ENCODE measurements at regions not wholly inside any gene's neighbourhood (a gene's known extent, or its start where the extent isn't known, plus 50 kb on each side); places are given as distances from the start of the nearest gene placed in this dataset.

DNA sequence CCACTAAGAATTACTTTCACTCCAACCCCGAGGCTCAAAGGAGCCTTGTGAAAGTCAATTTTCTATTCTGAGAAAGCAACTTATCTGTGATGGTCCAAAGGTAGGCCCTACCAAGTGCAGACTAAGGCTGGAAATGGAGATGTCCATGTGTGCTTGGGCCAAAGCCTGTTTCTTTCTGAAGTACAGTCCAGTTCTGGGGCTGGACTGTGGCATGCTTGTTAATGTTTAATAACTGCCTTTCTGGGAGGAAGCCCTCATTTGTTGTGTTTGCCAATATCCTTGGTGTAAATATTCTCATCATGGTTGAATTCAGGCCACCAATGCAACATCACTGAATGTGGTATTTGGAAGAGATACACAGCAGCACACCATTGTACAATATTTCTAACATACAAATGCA lies 182.3 kb upstream of the BCL6 start:
- H2AFZ ChIP-seq (ENCODE audit: control insufficient read depth, low read depth, low read length) = no peak overlapping the region
- no peak overlapping the region for H3K4me3 ChIP-seq
- POLR2A ChIA-PET = interaction anchor here (1.0 to 1.6 kb wide), 2 partner anchors 10 to 14 kb away, joined by 3 to 5 read pairs; no protein-coding TSS in a partner anchor
- in situ Hi-C loops (cut with MboI) = no loop called here
- H3K4me1 ChIP-seq (ENCODE audit: control insufficient read depth, insufficient read depth, low read length) = peaks cover 8% of the 10 kb centered on the region
- H3K9me3 ChIP-seq (replicated peaks; ENCODE audit: control insufficient read depth, insufficient read depth, low read length) = peaks cover 10% of the 10 kb centered on the region
- no peaks in the 10 kb centered on the region; a peak in 2 of 4 replicates for H3K27me3 ChIP-seq (replicated peaks in 1 of 2; ENCODE audit: control insufficient read depth in 2 of 2, insufficient read depth in 2 of 2, low read length in 1 of 2)
- no peaks in the 10 kb centered on the region for H3K79me2 ChIP-seq (ENCODE audit: control insufficient read depth, insufficient read depth, low read length)
- RAD21 ChIA-PET (ENCODE audit: unreplicated experiment) = interaction anchor here (1.4 kb wide), 1 partner anchor 178 kb away, joined by 4 read pairs; no protein-coding TSS in a partner anchor
- no peak overlapping the region for H3K9ac ChIP-seq (ENCODE audit: control insufficient read depth, insufficient read depth, low read length)
- ATAC-seq = no peak
- no TSS peak for BruUV-seq (replicated peaks)
- intact Hi-C loops (cut with micrococcal nuclease; ENCODE audit: unreplicated experiment) = no loop called here
- no peak overlapping the region for H3K27ac ChIP-seq (ENCODE audit: control insufficient read depth, insufficient read depth)
- CTCF ChIA-PET = interaction anchor here (0.6 to 1.5 kb wide), 3 partner anchors 9 to 187 kb away, joined by 3 read pairs; no protein-coding TSS in a partner anchor
- no peak for FAIRE-seq
- no peak overlapping the region for H3K4me2 ChIP-seq (ENCODE audit: control insufficient read depth, insufficient read depth)
- SMC1A ChIA-PET (ENCODE audit: uncharacterized antibody, unreplicated experiment) = interaction anchor here (0.7 to 2.4 kb wide), 4 partner anchors 7 to 45 kb away, joined by 3 to 13 read pairs (median 4); no protein-coding TSS in a partner anchor
- TF ChIP-seq, protein P1, sequence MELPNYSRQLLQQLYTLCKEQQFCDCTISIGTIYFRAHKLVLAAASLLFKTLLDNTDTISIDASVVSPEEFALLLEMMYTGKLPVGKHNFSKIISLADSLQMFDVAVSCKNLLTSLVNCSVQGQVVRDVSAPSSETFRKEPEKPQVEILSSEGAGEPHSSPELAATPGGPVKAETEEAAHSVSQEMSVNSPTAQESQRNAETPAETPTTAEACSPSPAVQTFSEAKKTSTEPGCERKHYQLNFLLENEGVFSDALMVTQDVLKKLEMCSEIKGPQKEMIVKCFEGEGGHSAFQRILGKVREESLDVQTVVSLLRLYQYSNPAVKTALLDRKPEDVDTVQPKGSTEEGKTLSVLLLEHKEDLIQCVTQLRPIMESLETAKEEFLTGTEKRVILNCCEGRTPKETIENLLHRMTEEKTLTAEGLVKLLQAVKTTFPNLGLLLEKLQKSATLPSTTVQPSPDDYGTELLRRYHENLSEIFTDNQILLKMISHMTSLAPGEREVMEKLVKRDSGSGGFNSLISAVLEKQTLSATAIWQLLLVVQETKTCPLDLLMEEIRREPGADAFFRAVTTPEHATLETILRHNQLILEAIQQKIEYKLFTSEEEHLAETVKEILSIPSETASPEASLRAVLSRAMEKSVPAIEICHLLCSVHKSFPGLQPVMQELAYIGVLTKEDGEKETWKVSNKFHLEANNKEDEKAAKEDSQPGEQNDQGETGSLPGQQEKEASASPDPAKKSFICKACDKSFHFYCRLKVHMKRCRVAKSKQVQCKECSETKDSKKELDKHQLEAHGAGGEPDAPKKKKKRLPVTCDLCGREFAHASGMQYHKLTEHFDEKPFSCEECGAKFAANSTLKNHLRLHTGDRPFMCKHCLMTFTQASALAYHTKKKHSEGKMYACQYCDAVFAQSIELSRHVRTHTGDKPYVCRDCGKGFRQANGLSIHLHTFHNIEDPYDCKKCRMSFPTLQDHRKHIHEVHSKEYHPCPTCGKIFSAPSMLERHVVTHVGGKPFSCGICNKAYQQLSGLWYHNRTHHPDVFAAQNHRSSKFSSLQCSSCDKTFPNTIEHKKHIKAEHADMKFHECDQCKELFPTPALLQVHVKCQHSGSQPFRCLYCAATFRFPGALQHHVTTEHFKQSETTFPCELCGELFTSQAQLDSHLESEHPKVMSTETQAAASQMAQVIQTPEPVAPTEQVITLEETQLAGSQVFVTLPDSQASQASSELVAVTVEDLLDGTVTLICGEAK (IDR thresholded peaks at IDR 0.05; ENCODE audit: borderline replicate concordance) = no peak
- TF ChIP-seq PRDM15 (CRISPR knock-in tag; IDR thresholded peaks at IDR 0.05) (no peak), MXI1 (IDR thresholded peaks at IDR 0.05; ENCODE audit: low read depth, low read length) (no peak), IRF4 (IDR thresholded peaks at IDR 0.05; ENCODE audit: low read depth, low read length) (no peak), SREBF2 (IDR thresholded peaks at IDR 0.05; ENCODE audit: low read length) (no peak), CHD1 (IDR thresholded peaks at IDR 0.05; ENCODE audit: low read depth, low read length) (no peak), EGR1 (IDR thresholded peaks at IDR 0.05; ENCODE audit: borderline replicate concordance in 1 of 2, low read depth in 2 of 2, low read length in 2 of 2) (no peak), FOS (IDR thresholded peaks at IDR 0.05; ENCODE audit: borderline replicate concordance, extremely low read depth, insufficient read length) (no peak), IKZF2 (IDR thresholded peaks at IDR 0.05) (no peak), ASH2L (IDR thresholded peaks at IDR 0.05; ENCODE audit: borderline replicate concordance, low read depth) (no peak), STAT3 (IDR thresholded peaks at IDR 0.05; ENCODE audit: low read depth, low read length) (no peak), ATF7 (IDR thresholded peaks at IDR 0.05; ENCODE audit: low read depth) (no peak), CEBPB (IDR thresholded peaks at IDR 0.05; ENCODE audit: borderline replicate concordance in 1 of 2, low read depth in 2 of 2, low read length in 2 of 2) (no peak), ZNF274 (IDR thresholded peaks at IDR 0.05; ENCODE audit: insufficient read depth, insufficient read length) (no peak)
- no peak for DNase-seq (ENCODE audit: low read depth, low spot score)
- no peaks in the 10 kb centered on the region for H3K36me3 ChIP-seq (ENCODE audit: control insufficient read depth in 2 of 2, insufficient read depth in 2 of 2, low read length in 1 of 2)
- no peaks in the 10 kb centered on the region for H4K20me1 ChIP-seq (ENCODE audit: control insufficient read depth, insufficient read depth)
- WGBS (ENCODE audit: insufficient coverage, insufficient replicate concordance, low lambda C conversion rate, missing lambda C conversion rate) = 0% methylated on average over 1 of the region's 1 CpG
